IMR-90 (cell line): ENCODE measurements at regions not wholly inside any gene's neighbourhood (a gene's known extent, or its start where the extent isn't known, plus 50 kb on each side); places are given as distances from the start of the nearest gene placed in this dataset.
A peak's percentile ranks its signal among the peaks of the same experiment; 100 is the strongest.

Source experiments
- ATAC-seq: fragments of 200-7000 bp; cut with Tn5 transposase; 2 replicates; pipeline ENCODE4 v1.9.1; 2020; ENCODE audit warnings: low read depth, mild to moderate bottlenecking, moderate library complexity
- BruUV-seq: library from RNA; stranded (reverse); fragments of 400-500 nt; replicated peaks from 2 replicates; lab custom pipeline; 2021; lab: Mats Ljungman, UMichigan
- CTCF ChIA-PET: fragments of 300-600 bp; formaldehyde crosslinking; extraction: SDS; loops from one replicate; lab custom pipeline; 2021; ENCODE audit warnings: antibody characterized with exemption; lab: Yijun Ruan, JAX
- POLR2A ChIA-PET: fragments of 300-600 bp; sonication (Branson Sonifier 250); formaldehyde crosslinking; loops from one replicate; lab custom pipeline; 2022; ENCODE audit warnings: antibody characterized with exemption; ENCODE audit not compliant: unreplicated experiment; lab: Charles Lee
- DNase-seq: peaks from one replicate; pipeline ENCODE4 v3.0.0; 2013
- H2AFZ ChIP-seq: replicated peaks from 2 replicates; pipeline ENCODE3; 2013; ENCODE audit warnings: low read length, mild to moderate bottlenecking; ENCODE audit not compliant: poor library complexity
- H2AK5ac ChIP-seq: 2 replicates; pipeline ENCODE4 v1.6.1; 2013; ENCODE audit warnings: low read depth, low read length, inconsistent platforms
- H2AK9ac ChIP-seq: replicated peaks from 2 replicates; pipeline ENCODE3; 2013; ENCODE audit warnings: mild to moderate bottlenecking, low read depth, low read length, moderate library complexity; ENCODE audit not compliant: poor library complexity
- H2BK120ac ChIP-seq: 2 replicates; pipeline ENCODE4 v1.6.1; 2013; ENCODE audit warnings: low read depth, low read length, inconsistent platforms
- H2BK15ac ChIP-seq: 3 replicates; pipeline ENCODE4 v1.6.1; 2013; ENCODE audit warnings: low read depth, low read length, inconsistent platforms
- H2BK20ac ChIP-seq: 2 replicates; pipeline ENCODE4 v1.6.1; 2013; ENCODE audit warnings: low read depth, mild to moderate bottlenecking, inconsistent platforms, low read length, moderate library complexity
- H2BK5ac ChIP-seq: 2 replicates; pipeline ENCODE4 v1.6.1; 2013; ENCODE audit warnings: mild to moderate bottlenecking, low read depth, low read length, inconsistent platforms; ENCODE audit not compliant: poor library complexity, severe bottlenecking
- H3K14ac ChIP-seq: replicated peaks from 2 replicates; pipeline ENCODE4 v1.6.1; 2013; ENCODE audit warnings: low read depth, low read length, inconsistent platforms
- H3K18ac ChIP-seq: 2 replicates; pipeline ENCODE4 v1.6.1; 2013; ENCODE audit warnings: low read depth, low read length, control low read depth
- H3K23ac ChIP-seq: 2 replicates; pipeline ENCODE4 v1.6.1; 2013; ENCODE audit warnings: low read depth, low read length, inconsistent platforms
- H3K27ac ChIP-seq: 2 replicates; pipeline ENCODE4 v1.5.1; 2013; ENCODE audit warnings: mild to moderate bottlenecking, control low read depth, low read length; ENCODE audit not compliant: insufficient read depth
- H3K27me3 ChIP-seq: 2 replicates; pipeline ENCODE4 v1.6.1; 2013; ENCODE audit warnings: low read length; ENCODE audit not compliant: control insufficient read depth, insufficient read depth
- H3K36me3 ChIP-seq: 2 replicates; pipeline ENCODE4 v1.6.1; 2013; ENCODE audit warnings: low read length, mixed read lengths; ENCODE audit not compliant: control insufficient read depth, insufficient read depth
- H3K4ac ChIP-seq: 2 replicates; pipeline ENCODE4 v1.6.1; 2013; ENCODE audit warnings: low read depth, low read length, inconsistent platforms
- H3K4me1 ChIP-seq: 2 replicates; pipeline ENCODE4 v1.6.1; 2013; ENCODE audit warnings: low read length, mixed read lengths; ENCODE audit not compliant: control insufficient read depth, insufficient read depth
- H3K4me2 ChIP-seq: 2 replicates; pipeline ENCODE4 v1.6.1; 2013; ENCODE audit warnings: low read depth, mild to moderate bottlenecking, control low read depth, low read length, moderate library complexity
- H3K4me3 ChIP-seq: 2 replicates; pipeline ENCODE4 v1.5.1; 2013; ENCODE audit warnings: low read depth, mild to moderate bottlenecking, control low read depth, low read length, moderate library complexity; ENCODE audit not compliant: insufficient read depth
- H3K56ac ChIP-seq: 2 replicates; pipeline ENCODE4 v1.6.1; 2013; ENCODE audit warnings: low read length, inconsistent platforms; ENCODE audit not compliant: insufficient read depth; ENCODE audit errors: extremely low read depth
- H3K79me1 ChIP-seq, 2 experiments: 2 replicates each; pipeline ENCODE4 v1.6.1; 2013; ENCODE audit warnings: low read length in 2 of 2, inconsistent platforms in 1 of 2, low read depth in 1 of 2
- H3K9ac ChIP-seq: 2 replicates; pipeline ENCODE4 v1.6.1; 2013; ENCODE audit warnings: low read depth, low read length, control low read depth
- H3K9me1 ChIP-seq: 2 replicates; pipeline ENCODE4 v1.6.1; 2013; ENCODE audit warnings: low read length, inconsistent platforms; ENCODE audit not compliant: insufficient read depth
- H3K9me3 ChIP-seq: 2 replicates; pipeline ENCODE4 v1.6.1; 2013; ENCODE audit warnings: low read length; ENCODE audit not compliant: control insufficient read depth, insufficient read depth
- H4K20me1 ChIP-seq: 2 replicates; pipeline ENCODE4 v1.6.1; 2013; ENCODE audit warnings: low read length, inconsistent platforms; ENCODE audit not compliant: insufficient read depth
- H4K5ac ChIP-seq: 2 replicates; pipeline ENCODE4 v1.6.1; 2013; ENCODE audit warnings: mild to moderate bottlenecking, low read depth, low read length, control low read depth
- H4K8ac ChIP-seq, 2 experiments: 2 replicates each; pipeline ENCODE4 v1.6.1; 2013; ENCODE audit warnings: low read depth in 2 of 2, low read length in 2 of 2, control low read depth in 1 of 2, inconsistent platforms in 1 of 2
- H4K91ac ChIP-seq: 2 replicates; pipeline ENCODE4 v1.6.1; 2013; ENCODE audit warnings: low read depth, low read length, inconsistent platforms; ENCODE audit not compliant: insufficient read depth
- CTCF ChIP-seq: conservative IDR thresholded peaks from 2 replicates; pipeline ENCODE4 v1.5.1; 2012; ENCODE audit warnings: mild to moderate bottlenecking, low read depth, low read length, improper control_type of control experiment
- MAFK ChIP-seq: IDR thresholded peaks from 2 replicates; pipeline ENCODE4 v1.6.1; 2012; ENCODE audit warnings: low read depth, low read length, improper control_type of control experiment
- RAD21 ChIP-seq: IDR thresholded peaks from 2 replicates; pipeline ENCODE4 v1.6.1; 2012; ENCODE audit warnings: low read length, improper control_type of control experiment
- SMC3 ChIP-seq: fragments of 150-350 bp; IDR thresholded peaks from 2 replicates; pipeline ENCODE4 v1.6.1; 2016; ENCODE audit warnings: low read depth, mild to moderate bottlenecking, antibody characterized with exemption, low read length, moderate library complexity
- WGBS, 2 experiments: methylation state at CpG; one replicate each; pipeline versions ENCODE4 v1.1.5 to v1.1.7; 2013; ENCODE audit warnings: missing lambda C conversion rate in 2 of 2; ENCODE audit not compliant: insufficient read length in 1 of 2; ENCODE audit errors: extremely low coverage in 2 of 2; 5-methylcytosine and 5-hydroxymethylcytosine counted together
- dilution Hi-C: fragments of 300-500 bp; cut with HindIII; formaldehyde crosslinking; loops from one replicate; pipeline ENCODE4 v1.14.3; 2018; ENCODE audit warnings: low sequenced_read_pairs; ENCODE audit not compliant: unreplicated experiment
- in situ Hi-C: fragments of 300-500 bp; cut with MboI; formaldehyde crosslinking; loops from 3 replicates; pipeline ENCODE4 v1.14.3; 2019; ENCODE audit warnings: low sequenced_read_pairs, inconsistent platforms, mixed read lengths
- intact Hi-C: fragments of 100-400 bp; cut with micrococcal nuclease; formaldehyde crosslinking; loops from 2 replicates; pipeline ENCODE4 v1.10.0; 2022
- TF ChIP-seq, protein P1 (sequence below): fragments of 150-350 bp; IDR thresholded peaks from 2 replicates; pipeline ENCODE4 v1.6.1; 2016; ENCODE audit warnings: low read depth, mild to moderate bottlenecking, low read length, moderate library complexity, borderline replicate concordance

DNA sequence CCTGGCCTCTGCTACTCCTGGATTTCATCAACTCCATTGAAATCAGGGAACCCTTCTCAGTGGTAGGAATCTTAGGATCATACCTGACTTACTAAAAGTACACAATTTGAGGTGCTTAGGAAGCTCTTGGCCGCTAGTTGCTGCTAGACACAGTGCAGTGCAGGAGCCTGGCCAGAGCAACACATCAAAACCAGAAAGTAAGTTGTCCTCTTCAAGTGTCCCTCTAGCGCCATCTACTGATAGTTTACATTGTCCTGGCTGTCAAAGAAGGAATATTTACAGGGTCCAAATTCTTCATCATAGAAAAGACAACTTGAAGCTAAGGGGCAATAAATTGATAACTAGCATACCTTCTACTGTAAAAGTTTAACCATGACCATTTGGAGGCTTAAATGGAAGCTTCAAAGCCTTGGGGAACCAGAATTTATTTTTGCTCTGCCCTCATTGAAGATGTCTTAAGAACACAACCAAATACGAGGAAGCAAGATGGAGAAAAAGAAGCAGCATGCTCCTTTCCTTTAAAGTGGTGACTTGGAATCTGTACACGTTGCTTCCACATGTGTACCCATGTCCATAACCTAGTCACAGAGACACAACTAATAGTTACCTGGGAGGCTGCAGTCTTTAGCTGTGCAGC lies 889.1 kb upstream of the GCFC2 start:
- Histone ChIP-seq H3K23ac (no peak overlapping the region), H3K27ac (no peak overlapping the region), H2BK5ac (no peak overlapping the region), H4K5ac (no peak overlapping the region), H3K36me3 (no peaks in the 10 kb centered on the region), H3K79me1 (no peaks in the 10 kb centered on the region), H3K4me3 (no peak overlapping the region), H3K4me1 (no peaks in the 10 kb centered on the region), H3K56ac (no peak overlapping the region), H2AK5ac (no peak overlapping the region), H4K8ac (no peak overlapping the region), H3K9me1 (no peaks in the 10 kb centered on the region), H3K9ac (no peak overlapping the region), H4K91ac (no peak overlapping the region), H3K27me3 (no peaks in the 10 kb centered on the region), H2AK9ac (no peak overlapping the region), H3K9me3 (no peaks in the 10 kb centered on the region), H2BK120ac (no peak overlapping the region), H2BK20ac (no peak overlapping the region), H3K14ac (no peak overlapping the region), H2BK15ac (no peak overlapping the region), H3K18ac (no peak overlapping the region), H4K20me1 (no peaks in the 10 kb centered on the region), H3K4me2 (no peak overlapping the region), H2AFZ (no peak overlapping the region), H3K4ac (no peak overlapping the region)
- dilution Hi-C loops (no loop called here), in situ Hi-C loops (loop anchor here (25.0 kb wide), 1 partner anchor 813 kb away; no protein-coding TSS in a partner anchor), intact Hi-C loops (loop anchor here (5.0 to 10.0 kb wide), 2 partner anchors 405 to 868 kb away; no protein-coding TSS in a partner anchor)
- 0% methylated on average over 1 of the region's 4 CpGs; no CpG with 5 or more reads in 1 of the 2 experiments for WGBS, 2 experiments
- ChIA-PET CTCF (interaction anchor here (0.5 to 1.9 kb wide), 7 partner anchors 10 to 959 kb away, joined by 3 to 12 read pairs (median 3); no protein-coding TSS in a partner anchor), POLR2A (no interaction called here)
- peak; percentile 49 for ATAC-seq
- DNase-seq: peak; percentile 67
- no TSS peak for BruUV-seq
- peak; percentile 67 for TF ChIP-seq RAD21
- TF ChIP-seq, protein P1, sequence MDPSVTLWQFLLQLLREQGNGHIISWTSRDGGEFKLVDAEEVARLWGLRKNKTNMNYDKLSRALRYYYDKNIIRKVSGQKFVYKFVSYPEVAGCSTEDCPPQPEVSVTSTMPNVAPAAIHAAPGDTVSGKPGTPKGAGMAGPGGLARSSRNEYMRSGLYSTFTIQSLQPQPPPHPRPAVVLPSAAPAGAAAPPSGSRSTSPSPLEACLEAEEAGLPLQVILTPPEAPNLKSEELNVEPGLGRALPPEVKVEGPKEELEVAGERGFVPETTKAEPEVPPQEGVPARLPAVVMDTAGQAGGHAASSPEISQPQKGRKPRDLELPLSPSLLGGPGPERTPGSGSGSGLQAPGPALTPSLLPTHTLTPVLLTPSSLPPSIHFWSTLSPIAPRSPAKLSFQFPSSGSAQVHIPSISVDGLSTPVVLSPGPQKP: no peak
- TF ChIP-seq MAFK: no peak
- peak; percentile 76 for TF ChIP-seq CTCF
- peak; percentile 43 for TF ChIP-seq SMC3
